ENCODE measurements at regions not wholly inside any gene's neighbourhood (a gene's known extent, or its start where the extent isn't known, plus 50 kb on each side); places are given as distances from the start of the nearest gene placed in this dataset.
A peak's percentile ranks its signal among the peaks of the same experiment; 100 is the strongest.

DNA sequence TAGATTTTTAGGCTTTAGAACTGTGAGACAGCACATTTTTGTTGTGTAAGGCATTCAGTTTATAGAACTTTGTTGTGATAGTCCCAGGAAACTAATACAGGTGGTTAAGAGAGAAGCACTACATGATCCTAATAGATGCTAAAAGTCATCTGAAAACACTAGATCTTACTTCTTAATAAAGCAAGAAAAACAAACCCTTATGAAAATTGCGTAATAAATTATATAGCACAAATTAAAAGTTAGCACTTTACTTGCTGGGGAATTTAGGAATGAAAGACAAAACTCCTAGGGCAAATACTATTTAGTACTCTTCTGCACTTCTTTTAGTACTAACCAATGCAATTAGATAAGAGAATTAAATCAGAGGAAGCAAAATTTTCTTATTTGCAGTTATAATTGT, 163.3 kb upstream of the SHISA6 start:
- DNase-seq, result no peak

DNA sequence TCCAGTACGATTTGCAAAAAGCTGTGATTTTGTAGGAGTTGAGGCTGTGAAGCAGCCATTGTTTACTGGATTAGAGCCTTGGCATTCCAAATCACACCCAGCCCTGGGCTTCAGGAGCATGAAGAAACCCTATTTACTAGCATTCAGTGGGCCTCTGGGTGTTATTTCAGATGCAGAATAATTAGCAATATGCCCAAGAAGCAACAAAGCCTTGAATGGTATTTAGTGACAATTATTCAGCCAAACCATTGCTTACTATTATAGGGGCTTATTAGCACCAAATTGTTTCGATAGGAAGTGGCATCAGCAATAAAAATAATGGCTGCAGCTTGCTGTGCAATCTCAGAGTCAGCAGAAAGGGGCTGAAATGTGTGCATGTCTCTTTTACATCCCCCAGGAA, 166.6 kb upstream of the SHISA6 start:
- no peak for DNase-seq

DNA sequence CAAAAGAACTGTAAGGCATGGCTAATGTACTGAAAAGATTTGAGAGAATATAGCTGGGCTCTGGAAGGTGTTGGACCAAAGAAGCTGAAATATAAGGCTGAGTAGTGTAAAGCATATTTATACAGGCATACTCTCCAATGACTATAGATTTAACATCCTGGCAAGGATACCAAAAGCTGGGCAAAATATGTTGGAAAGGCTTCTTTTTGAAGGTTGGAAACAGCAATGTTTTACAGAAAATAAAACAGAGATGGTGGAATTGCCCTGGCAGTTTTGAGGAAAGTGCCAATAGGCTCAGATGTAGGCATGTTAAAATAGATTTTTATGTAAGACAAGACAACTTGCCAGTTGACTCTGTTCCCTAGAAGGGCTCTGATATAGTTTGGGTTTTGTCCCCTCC, 184.1 kb upstream of the SHISA6 start:
- no peak for DNase-seq

DNA sequence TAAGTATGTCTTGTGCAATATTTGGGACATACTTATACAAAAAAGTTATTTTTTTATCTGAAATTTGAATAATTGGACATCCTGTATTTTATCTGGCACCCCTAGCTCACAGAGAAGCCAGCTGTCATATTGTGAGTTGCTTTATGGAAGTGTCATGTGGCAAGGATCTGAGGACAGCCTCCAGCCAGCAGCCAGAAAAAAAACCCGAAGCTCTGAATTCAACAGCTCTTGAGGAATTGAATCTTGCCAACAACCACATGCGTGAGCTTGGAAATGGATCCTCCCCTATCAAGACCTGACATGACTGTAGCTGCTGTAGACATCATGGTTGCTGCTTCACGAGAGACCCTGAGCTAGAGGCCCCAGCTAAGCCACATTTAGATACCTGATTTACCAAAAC, 187.2 kb upstream of the SHISA6 start:
- no peak for DNase-seq

DNA sequence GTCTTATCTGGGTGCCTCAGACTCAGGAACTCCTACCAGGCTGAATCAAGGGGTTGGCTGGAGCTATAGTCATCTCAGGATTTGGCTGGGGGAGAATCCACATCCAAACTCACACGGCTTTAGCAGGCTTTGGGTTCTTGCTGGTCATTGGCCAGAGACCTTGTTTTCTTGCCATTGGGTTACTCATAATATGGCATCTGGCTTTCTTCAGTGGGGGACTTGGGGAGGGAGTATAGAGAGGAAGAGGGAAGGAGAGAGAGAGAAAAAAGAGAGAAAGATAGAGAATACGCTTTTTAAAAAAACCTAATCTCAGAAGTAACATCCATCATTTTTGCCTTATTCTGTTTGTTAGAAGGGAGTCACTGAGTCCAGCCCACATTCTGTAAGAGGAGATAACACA, 191.5 kb upstream of the SHISA6 start:
- no peak for DNase-seq

DNA sequence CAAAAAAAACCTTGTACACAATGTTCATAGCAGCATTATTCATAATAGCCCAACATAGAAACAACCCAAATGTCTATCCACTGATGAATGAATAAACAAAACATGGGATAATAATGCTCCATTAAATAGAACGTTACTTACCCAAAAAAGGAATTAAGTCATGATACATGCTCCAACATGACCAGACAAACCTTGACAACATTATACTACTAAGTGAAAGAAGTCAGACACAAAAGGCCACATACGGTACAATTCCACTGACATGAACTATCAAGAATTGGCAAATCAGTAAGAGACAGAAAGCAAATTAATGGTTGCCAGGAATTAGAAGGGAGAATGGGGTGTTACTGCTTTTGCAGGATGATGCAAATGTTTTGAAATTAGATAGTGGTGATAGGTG, 193.8 kb upstream of the SHISA6 start:
- DNase-seq, result no peak

DNA sequence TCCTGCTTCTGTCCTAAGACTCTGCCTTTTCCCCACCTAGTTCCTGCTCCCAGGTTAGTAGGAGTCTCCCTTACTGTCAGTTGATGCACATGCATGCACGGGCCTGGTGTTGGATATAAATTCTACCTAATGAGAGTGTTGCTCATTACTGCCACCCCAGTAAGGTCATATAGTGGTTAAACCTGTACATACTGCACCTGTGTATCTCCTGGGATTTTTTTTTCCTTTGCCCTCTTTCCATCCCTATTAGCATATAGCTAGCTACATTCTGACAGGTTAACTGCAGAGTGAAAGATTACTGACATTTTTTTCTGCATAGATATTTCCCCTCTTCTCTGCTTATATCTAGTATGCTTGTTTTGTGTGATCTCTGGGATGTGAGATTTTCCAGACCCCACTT, 201.5 kb upstream of the PIRT start:
- DNase-seq, result no peak

DNA sequence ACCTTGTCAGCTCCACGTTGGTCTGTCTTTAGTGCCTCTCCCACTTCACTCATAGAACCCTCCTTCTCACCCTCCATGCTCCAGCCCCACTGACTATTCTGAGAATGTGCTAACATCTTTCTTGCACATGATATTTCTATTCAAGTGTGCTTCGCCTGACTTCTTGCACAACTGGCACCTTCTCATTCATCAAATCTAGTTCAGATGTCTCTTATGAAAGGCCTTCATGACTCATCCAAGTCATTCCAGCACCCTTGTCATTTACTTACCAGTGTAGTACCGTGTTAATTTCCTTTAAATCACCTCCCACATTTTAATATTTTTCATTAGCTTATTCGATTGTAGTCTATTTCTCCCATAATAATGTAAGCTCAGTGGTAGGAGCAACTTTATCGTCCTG, 197.8 kb upstream of the PIRT start:
- DNase-seq, result no peak

DNA sequence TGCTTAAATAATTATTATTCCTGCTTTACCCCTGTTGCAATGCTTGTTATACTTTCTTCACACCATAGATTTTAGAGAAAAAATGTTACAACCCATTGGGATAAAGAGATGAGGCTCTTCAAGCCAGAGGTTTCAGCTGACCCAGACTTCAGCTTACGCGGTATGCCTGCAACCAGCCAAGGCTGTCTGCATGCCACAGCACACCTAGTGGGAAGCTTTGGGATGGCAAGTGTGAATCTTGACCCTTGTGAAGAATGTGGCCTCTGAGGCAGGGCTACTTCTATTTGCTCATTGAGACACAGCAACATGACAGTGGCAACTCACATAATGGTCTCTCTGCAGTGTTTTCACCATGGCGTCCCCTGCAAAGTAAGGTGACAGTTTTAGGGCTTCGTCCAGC, 193.9 kb upstream of the PIRT start:
- no peak for DNase-seq

DNA sequence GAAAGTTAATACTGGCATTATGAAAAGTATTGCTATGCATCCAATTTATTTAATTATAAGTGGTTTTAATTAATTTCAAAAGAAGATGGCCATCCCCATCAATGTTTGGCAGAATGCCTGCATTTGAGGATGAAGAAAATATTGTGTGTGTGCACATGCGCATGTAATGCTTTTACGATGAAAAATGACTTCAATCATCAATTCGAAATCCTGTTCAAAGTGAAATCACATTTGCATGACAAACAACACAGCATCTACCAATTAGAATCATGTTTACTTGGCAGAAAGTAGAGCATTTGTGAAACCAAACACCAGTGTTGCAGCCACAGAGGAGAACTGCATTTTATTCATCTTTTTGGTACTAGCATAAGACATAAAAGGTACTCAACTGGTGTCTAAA, 191.9 kb upstream of the PIRT start:
- no peak for DNase-seq

DNA sequence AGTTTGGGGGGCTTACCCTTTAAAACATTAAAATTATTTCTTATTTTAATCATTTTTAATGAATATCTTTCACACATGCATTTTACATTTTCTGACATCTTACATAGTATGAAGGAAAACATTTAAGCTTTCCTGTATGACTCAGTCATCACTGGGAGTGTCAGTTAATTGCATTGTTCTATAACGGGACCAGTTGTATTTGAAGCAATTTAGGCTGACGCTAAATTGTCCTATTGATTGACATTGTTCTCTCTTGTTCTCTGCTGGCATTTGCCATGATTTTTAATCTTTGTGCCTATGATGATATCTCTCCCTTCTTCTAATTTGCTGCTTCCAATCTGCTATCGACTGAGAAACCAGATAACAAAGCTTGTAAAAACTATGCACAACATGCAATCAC, 190.5 kb upstream of the PIRT start:
- no peak for DNase-seq

DNA sequence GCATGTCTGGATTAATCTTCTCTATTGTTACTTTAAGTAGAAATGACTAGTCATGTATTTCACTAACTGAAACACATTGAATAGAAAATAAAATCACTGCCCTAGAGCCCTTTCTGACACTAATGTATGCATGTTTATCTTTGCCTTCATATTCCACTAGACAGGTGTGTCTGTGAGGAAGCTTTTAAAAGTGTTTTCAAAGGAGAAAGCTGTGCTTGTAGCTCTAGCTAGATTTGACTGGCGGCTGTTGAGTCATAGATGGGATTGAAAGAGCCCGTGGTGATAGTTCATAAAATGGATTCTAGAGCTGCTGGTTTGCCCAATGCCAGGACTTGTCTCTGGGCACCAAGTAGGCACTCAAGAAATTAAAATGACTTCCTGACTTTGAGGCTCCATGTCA, 189.0 kb upstream of the PIRT start:
- DNase-seq, result no peak

DNA sequence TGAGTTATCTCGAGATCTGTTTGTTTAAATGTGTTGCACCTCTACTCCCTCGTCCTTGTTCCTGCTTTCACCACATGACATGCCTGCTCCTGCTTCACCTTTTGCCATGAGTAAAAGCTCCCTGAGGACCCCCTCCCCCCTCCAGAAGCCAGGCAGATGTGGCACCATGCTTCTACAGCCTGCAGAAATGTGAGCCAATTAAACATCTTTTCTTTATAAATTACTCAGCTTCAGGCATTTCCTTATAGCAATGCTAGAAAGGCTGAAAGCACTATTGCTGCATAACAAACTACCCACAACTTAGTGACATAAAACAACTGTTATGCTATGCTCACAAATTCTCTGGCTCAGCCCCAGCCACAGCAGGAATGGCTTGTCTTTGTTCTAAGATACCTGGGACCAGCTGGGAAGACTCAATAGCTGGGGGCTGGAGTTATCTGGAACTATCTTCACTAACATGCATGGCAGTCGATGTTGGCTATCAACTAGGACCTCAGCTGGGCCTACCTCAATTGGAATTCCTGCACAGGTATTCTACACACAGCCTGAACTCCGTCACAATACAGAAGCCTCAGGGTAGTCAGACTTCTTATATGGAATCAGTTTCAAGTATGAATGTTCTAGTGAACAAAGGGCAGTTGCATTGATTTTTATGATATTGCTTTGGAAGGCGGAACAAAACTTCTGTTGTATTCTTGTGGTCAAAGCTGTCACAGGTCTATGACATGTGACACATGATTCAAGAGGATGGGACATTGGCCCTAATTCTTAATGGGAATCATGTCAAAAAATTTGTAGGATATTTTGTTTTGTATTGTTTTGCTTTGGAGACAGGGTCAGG, 186.0 kb upstream of the PIRT start:
- no peak for DNase-seq

DNA sequence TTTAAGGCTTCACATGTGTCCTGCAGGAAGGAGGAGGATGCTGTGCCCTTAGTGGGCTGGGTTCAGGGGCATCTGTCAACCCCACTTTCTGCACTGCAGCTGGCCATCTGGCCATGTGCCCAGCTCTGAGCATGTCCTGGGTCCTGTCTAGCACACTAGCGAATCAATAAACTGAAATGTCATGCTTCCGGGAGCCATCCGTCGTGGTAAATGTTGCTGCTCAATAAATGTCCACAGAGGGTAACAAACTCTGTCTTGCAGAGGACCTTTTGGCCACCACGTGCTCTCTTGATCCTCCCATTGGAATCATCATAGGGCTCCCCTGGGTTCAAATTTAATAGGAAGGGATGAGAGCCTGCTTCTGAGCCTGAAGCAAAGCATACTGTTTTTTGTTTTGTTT, 168.6 kb upstream of the PIRT start:
- DNase-seq, result peak in 1 of 2 experiments; percentile 23

DNA sequence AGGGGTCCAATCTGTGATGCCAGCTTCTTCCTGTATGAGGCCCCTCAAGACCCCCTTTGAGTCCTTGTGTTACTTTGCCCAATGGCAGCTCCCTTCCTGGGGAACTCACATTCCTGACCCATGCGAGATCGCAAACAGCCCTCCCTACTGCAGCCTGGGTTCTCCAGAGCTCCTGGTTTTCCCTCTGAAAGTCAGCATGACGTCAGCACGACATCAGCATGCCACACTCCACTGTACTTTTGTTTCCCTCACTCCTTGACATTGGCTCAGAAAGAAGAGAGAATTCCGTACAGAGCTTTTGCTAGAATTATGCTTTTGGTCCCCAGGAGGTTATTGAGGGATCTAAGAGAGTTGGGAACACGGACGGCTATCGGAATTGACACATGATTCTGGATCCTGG, 168.1 kb upstream of the PIRT start:
- DNase-seq, result no peak

DNA sequence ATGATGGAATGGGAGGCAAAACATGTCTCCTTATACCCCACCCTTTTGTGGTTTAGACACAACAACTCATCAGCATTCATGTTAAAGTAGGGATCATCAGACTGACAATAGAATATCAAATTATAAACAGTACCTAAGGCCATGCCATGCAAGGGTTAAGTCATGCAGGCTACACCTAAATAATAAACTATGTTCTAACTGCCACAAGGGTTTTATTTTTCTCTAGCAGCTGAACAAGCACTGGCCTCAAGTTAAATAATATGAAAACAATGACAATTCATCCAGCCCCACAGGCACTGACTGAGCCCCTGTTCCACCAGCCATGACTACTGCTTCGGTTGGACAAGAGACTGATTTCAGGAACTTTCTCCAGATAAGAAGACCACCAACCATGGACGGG, 164.5 kb upstream of the PIRT start:
- no peak for DNase-seq

DNA sequence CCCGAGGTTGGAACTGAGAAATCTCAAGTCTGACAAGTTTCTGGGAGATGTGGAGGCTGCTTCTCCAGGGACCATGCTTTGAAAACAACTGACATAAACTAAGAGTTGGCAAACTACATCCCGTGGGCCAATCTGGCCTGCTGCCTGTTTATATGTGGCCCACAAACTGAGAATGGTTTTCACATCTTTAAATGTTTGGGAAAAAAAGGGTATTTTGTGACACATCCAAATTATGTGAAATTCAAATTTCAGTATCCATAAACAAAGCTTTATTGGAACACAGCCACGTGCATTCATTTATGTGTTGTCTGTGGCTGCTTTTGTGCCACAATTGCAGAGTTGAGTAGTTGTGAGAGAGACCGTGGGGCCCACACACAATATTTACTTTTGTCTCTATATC, 163.8 kb upstream of the PIRT start:
- DNase-seq, result no peak

DNA sequence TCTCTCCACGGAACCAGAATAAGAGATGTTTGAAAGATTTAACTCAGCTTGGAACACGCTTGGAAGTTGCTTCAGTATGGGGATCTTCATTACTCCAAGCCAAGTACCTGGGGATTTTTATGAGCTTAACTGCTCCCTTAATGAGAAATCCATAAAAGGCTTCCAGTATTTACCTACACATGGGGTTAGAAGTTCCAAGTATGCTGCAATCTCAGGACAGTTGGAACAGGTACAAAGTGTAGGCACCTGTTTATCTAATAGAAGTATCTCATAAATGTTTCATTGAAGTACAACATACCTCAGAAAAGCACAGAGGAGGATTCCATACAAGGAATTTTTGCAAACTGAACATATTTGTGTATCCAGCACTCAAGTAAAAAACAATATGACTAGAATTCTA, 161.6 kb upstream of the PIRT start:
- DNase-seq, result no peak

DNA sequence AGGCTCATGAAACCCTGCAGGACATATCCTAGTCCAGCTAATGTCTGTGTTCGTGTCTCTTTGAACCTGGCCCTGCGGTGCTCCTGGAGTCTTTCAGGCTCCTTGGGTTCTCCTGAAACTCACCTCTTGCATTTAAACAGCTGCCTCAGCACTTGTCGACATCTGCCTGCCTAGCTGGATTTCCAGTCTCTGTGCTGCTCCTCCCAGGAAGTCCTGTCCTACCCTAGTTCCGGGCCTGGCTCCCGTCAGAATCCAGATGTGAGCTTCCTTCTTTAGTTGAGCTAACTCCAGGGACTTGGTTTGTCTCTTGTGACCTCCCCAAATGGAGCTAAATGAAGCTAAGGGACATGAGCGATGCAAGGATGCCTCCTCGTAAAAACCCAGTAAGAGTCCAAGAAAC, 155.2 kb upstream of the PIRT start:
- no peak for DNase-seq

DNA sequence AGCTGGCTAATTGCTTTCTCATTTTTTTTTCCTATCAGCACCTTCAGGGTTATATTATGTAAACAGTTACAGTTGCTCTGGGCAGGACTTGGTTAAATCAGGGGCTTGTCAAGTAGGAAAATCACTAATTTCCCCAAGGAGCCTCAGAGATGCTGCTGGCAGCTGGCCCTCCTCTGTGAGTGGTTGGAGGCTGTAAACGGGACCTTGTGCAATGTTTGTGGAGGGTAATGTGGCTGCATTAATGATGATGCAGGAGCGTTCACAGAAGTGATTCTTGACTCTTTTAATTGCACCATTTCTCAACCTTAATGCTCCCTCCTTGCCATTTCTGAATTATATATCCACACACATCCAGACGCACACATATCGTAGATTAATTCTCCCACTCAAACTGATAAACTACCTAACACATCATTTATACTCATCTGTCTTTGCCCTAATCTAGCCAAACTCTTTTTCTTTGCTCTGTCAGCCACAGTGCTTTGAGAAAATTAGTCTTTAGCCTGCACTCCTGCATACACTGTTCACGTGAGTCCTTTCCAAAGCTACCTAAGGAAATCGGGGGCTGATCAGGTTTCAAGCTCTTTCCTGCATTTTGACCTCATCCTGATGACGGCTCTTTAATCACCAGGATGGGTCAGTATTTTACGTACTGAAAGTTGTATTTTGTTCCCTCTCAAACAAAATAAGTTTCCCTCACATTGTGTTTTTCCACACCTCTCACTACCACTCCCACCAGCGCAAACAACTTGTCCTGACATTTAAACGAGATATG, 154.4 kb upstream of the PIRT start:
- DNase-seq, result no peak

DNA sequence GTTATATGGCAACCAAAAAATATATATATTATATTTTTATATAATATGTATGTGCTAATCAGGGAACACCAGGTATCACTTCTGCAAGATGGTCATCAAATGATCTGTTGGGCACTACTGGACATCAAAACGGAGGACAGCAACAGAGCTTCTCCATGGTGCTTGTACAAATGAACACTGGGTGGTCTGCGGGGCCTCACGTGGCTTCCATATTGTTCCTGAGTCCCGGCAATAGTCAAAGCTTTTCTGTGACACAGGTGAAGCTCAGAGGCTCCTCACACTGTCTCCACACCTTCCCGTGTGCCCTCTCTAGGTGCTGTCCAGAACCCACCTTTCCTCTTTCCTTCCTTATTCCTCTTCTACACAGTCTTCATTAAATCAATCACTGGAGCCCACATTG, 149.9 kb upstream of the PIRT start:
- DNase-seq, result no peak

DNA sequence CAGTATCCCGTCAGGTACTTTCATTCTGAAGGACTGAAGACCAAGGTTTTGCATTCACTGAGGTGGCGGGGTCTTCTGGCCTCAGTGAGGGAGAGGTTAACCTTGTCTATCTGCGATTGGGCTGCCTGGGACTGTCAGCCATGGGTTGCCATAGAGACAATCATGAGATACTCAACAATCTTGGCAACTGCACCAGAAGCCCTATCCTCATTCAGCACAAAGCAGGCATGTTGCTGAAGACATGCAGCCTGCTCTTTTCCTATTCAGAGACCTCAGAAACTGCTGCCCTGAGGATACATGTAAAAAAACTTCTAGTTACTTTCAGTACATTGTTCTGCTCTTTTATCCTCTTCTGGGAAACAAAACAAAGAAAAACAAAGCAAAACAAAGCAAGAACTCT, 146.3 kb upstream of the PIRT start:
- DNase-seq, result no peak

DNA sequence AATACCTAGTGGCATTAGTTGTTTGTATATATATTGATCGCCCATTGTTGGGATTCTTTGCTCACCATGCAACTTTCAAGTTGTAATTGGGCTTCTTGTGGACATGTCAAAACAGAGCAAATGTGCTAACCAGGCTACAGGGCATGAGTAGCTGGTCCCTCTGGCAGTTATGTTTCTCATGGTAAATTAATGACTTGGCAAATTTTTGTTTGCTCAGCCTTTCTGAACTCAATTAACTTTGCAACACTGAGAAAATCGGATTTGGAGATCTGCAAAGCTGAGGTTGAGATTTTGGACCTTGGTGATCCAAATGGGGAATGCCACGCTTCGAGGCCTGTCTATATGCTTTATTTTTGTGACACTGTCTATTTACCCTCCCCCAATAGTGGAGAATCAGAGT, 138.5 kb upstream of the PIRT start:
- no peak for DNase-seq

DNA sequence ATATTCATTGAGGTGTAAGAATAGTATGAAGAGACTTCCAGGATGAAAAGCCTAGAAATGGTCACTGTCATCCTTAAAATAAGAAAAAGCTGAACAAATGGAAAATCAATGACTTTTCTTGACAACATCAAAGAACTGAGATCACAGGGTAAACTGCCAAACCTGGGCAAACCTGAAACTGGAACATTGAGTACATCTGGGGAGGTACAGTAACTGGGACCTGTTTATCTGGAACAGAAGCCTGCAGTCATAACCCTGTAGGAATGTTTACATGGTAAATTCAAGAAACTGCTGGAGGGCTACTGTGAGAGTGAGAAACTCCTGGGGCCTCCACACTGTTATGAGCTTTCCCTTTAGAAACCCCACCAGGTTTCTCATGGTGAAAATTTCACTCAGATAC, 130.1 kb upstream of the PIRT start:
- DNase-seq, result no peak

DNA sequence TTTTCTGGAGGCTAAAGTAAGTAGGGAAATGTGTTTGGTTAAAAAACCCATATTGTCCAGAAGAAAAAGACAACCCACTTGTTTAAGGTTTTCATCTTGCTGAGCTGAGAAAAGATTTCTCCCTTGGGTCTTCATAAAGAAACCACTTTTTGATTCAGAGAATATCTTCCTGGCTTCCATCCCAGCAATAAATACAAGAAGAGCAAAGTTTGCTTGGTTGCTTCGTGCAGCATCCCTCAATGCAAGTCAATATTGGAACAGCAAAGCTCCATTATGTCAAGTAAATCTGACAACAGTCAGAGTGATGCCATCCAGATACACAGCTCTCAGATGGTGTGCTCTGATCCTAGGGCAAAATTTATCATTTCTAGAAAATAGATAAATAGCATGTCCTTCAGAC, 118.9 kb upstream of the PIRT start:
- no peak for DNase-seq
